ENCODE measurements at regions not wholly inside any gene's neighbourhood (a gene's known extent, or its start where the extent isn't known, plus 50 kb on each side); places are given as distances from the start of the nearest gene placed in this dataset.

- Histone ChIP-seq H4K20me1 (ENCODE audit: low read depth) (no peaks in the 10 kb centered on the region), H3K36me3 (no peaks in the 10 kb centered on the region), H3K79me2 (ENCODE audit: low read depth) (no peaks in the 10 kb centered on the region), H3K27me3 (no peaks in the 10 kb centered on the region), H3K4me1 (no peaks in the 10 kb centered on the region), H3K4me3 (no peak overlapping the region), H3K9me3 (ENCODE audit: low read depth) (no peaks in the 10 kb centered on the region), H2AFZ (replicated peaks) (no peak overlapping the region), H3K9ac (no peak overlapping the region), H3K4me2 (no peak overlapping the region), H3F3A (ENCODE audit: low read depth) (no peaks in the 10 kb centered on the region), H3K27ac (no peak overlapping the region)
- Mint-ChIP-seq H3K27ac (no peak overlapping the region), H3K27me3 (ENCODE audit: insufficient read depth, low read depth) (peaks cover 4% of the 10 kb centered on the region), H3K4me3 (no peak overlapping the region), H3K4me1 (peaks cover 2% of the 10 kb centered on the region), H3K36me3 (no peaks in the 10 kb centered on the region), H3K9me3 (no peaks in the 10 kb centered on the region)
- DNase-seq (ENCODE audit: low spot score), result no peak
- TF ChIP-seq EZH2 (IDR thresholded peaks at IDR 0.05) (no peak), EZH2phosphoT487 (IDR thresholded peaks at IDR 0.05) (no peak)
These were observed 81.6 kb upstream of the CHST15 start for GRCh38 chr10:124174673-124175645.

- Mint-ChIP-seq H3K4me1 (peaks cover 2% of the 10 kb centered on the region), H3K4me3 (peak overlapping the region; percentile 39), H3K27ac (no peak overlapping the region), H3K36me3 (no peaks in the 10 kb centered on the region), H3K9me3 (no peaks in the 10 kb centered on the region), H3K27me3 (ENCODE audit: insufficient read depth, low read depth) (peaks cover 4% of the 10 kb centered on the region)
- Histone ChIP-seq H4K20me1 (ENCODE audit: low read depth) (no peaks in the 10 kb centered on the region), H3K9me3 (ENCODE audit: low read depth) (no peaks in the 10 kb centered on the region), H2AFZ (replicated peaks) (no peak overlapping the region), H3K27ac (no peak overlapping the region), H3F3A (ENCODE audit: low read depth) (no peaks in the 10 kb centered on the region), H3K79me2 (ENCODE audit: low read depth) (no peaks in the 10 kb centered on the region), H3K4me3 (no peak overlapping the region), H3K27me3 (no peaks in the 10 kb centered on the region), H3K4me2 (no peak overlapping the region), H3K36me3 (no peaks in the 10 kb centered on the region), H3K4me1 (no peaks in the 10 kb centered on the region), H3K9ac (no peak overlapping the region)
- TF ChIP-seq EZH2phosphoT487 (IDR thresholded peaks at IDR 0.05) (no peak), EZH2 (IDR thresholded peaks at IDR 0.05) (no peak)
- TF ChIP-seq, protein P1, sequence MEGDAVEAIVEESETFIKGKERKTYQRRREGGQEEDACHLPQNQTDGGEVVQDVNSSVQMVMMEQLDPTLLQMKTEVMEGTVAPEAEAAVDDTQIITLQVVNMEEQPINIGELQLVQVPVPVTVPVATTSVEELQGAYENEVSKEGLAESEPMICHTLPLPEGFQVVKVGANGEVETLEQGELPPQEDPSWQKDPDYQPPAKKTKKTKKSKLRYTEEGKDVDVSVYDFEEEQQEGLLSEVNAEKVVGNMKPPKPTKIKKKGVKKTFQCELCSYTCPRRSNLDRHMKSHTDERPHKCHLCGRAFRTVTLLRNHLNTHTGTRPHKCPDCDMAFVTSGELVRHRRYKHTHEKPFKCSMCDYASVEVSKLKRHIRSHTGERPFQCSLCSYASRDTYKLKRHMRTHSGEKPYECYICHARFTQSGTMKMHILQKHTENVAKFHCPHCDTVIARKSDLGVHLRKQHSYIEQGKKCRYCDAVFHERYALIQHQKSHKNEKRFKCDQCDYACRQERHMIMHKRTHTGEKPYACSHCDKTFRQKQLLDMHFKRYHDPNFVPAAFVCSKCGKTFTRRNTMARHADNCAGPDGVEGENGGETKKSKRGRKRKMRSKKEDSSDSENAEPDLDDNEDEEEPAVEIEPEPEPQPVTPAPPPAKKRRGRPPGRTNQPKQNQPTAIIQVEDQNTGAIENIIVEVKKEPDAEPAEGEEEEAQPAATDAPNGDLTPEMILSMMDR (IDR thresholded peaks at IDR 0.05), result no peak
- no peak for DNase-seq (ENCODE audit: low spot score)
These were observed 80.7 kb upstream of the CHST15 start for GRCh38 chr10:124174071-124174566.

DNA sequence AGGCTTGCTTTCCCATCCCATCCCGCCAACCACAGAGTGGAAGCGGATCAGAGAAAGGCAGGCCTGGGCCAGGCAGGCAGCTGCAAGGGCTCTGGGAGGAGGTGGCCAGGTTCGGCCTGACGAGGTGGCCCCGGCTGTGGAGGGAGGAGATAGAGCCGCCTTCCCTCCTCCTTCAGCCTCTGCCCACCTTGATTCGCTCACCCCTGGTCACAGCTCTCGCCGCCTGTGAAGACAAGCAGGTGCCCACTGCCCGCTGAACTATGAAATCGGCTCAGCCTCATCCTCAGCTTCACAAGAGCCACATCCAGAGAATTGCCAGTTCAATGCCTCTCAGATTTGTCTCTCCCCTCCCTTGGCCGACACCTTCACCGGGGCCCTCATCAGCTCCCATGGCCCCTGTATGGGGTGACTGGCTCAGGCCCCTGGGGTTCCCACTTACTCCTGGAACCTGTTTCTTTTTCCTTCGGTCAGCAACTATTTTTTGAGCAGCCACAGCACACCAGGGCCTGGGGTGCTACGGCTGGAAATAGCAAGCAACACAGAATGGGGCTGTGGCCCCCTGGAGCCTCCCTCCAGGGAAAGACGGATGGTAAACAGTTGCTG, 80.0 kb upstream of the CHST15 start:
- Histone ChIP-seq H3K79me2 (ENCODE audit: low read depth) (no peaks in the 10 kb centered on the region), H3K9me3 (ENCODE audit: low read depth) (no peaks in the 10 kb centered on the region), H3K4me3 (no peak overlapping the region), H4K20me1 (ENCODE audit: low read depth) (no peaks in the 10 kb centered on the region), H3K9ac (no peak overlapping the region), H3K27ac (no peak overlapping the region), H3K36me3 (no peaks in the 10 kb centered on the region), H3K4me1 (no peaks in the 10 kb centered on the region), H3K4me2 (no peak overlapping the region), H3K27me3 (no peaks in the 10 kb centered on the region), H3F3A (ENCODE audit: low read depth) (no peaks in the 10 kb centered on the region), H2AFZ (replicated peaks) (no peak overlapping the region)
- no peak for DNase-seq (ENCODE audit: low spot score)
- Mint-ChIP-seq H3K9me3 (no peaks in the 10 kb centered on the region), H3K4me1 (peaks cover 2% of the 10 kb centered on the region), H3K4me3 (peak overlapping the region; percentile 39), H3K36me3 (no peaks in the 10 kb centered on the region), H3K27me3 (ENCODE audit: insufficient read depth, low read depth) (peaks cover 4% of the 10 kb centered on the region), H3K27ac (no peak overlapping the region)
- TF ChIP-seq, protein P1 (IDR thresholded peaks at IDR 0.05), result no peak
- TF ChIP-seq EZH2phosphoT487 (IDR thresholded peaks at IDR 0.05), result no peak
- no peak for TF ChIP-seq EZH2 (IDR thresholded peaks at IDR 0.05)
